D721Med (cell line): ENCODE measurements at regions not wholly inside any gene's neighbourhood (a gene's known extent, or its start where the extent isn't known, plus 50 kb on each side); places are given as distances from the start of the nearest gene placed in this dataset.

Source experiments
- DNase-seq: peaks from one replicate; pipeline ENCODE4 v3.0.0; 2011; ENCODE audit warnings: low spot score; ENCODE audit not compliant: insufficient read length
- FAIRE-seq: peaks from 2 replicates; lab custom pipeline; 2011; peaks lifted over from hg19 to GRCh38; lab: Jason Lieb, UNC
- CTCF ChIP-seq: IDR thresholded peaks from 2 replicates; pipeline ENCODE4 v1.5.1; 2012; ENCODE audit warnings: mild to moderate bottlenecking, control low read depth; ENCODE audit not compliant: insufficient read depth; ENCODE audit errors: missing control alignments

DNA sequence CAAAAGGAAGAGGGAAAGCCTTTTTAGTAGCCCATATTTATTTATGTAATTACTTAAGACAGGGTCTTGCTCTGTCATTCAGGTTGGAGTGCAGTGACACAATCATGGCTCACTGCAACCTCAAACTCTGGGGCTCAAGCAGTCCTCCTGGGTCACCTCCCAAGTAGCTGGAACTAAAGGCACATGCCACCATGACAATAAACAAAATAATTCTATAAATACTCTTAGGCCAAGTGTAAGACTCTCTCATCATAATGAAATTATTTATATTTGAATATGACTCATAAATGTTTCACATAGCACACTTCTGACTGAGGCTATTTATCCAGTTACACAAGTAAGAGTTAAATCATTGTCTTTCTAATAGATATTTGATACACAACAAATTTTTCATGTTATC, 314.7 kb downstream of the AMY1C start:
- no peak for FAIRE-seq
- no peak for DNase-seq

DNA sequence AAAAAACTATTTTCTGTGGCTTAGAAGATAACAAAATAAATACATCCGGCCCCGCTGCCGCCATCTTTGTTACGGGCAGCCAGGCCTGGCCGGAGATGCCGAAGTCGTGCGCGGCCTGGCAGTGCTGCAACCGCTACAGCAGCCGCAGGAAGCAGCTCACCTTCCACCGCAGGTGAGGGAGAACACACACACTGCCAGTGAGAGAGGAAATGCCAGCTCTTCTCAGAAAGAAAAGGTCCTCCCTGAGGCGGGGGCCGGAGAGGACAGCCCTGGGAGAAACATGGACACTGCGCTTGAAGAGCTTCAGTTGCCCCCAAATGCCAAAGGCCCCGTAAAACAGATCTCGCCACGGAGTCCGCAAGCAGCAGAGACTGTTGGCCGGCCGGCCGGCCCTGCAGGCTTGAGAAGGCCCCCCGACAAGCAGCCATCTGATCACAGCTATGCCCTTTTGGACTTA, 323.2 kb downstream of the AMY1C start:
- no peak for DNase-seq
- no peak for TF ChIP-seq CTCF
- FAIRE-seq, result no peak

More for the DNA sequence above, 314.7 kb downstream of the AMY1C start:
- no peak for TF ChIP-seq CTCF

GRCh38 chr1:104073463-104073902, 323.8 kb downstream of the AMY1C start:
- DNase-seq (no peak), FAIRE-seq (no peak)
- TF ChIP-seq CTCF, result no peak

GRCh38 chr1:104082221-104082620, 332.5 kb downstream of the AMY1C start:
- DNase-seq (no peak), FAIRE-seq (no peak)
- no peak for TF ChIP-seq CTCF

DNA sequence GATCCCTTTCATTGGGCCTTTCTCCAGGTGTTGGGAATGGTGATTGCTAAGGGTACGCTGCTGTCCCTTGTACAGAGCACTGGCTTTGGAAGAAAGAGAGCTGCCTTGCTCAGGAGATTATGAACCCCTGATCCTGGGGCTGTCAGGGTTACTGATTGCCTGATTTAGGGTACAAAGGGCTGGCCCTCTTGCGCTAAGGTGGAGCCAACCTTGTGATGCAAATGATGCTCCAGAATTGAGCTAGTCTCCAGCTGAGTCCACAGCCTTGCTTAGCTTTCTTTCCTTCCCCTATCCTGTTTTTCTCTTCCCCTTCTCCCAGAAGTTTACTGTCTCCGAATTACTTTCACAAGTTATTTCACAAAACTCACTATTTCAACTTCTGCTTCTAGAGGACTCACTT, 334.7 kb downstream of the AMY1C start:
- FAIRE-seq (no peak), DNase-seq (no peak)
- no peak for TF ChIP-seq CTCF

GRCh38 chr1:104092698-104093097, 343.0 kb downstream of the AMY1C start:
- TF ChIP-seq CTCF, result no peak
- DNase-seq, result no peak
- FAIRE-seq, result no peak

GRCh38 chr1:104098837-104099236, 349.1 kb downstream of the AMY1C start:
- no peak for TF ChIP-seq CTCF
- FAIRE-seq (no peak), DNase-seq (no peak)
